Limb (tissue), 2 donors: ENCODE measurements at regions not wholly inside any gene's neighbourhood (a gene's known extent, or its start where the extent isn't known, plus 50 kb on each side); places are given as distances from the start of the nearest gene placed in this dataset.
"Not testable (repeated sequence)": the region's sequence is repeated elsewhere in the genome, so short reads cannot be mapped to it uniquely, and the experiment has no call there.

Source experiments
- DNase-seq, 2 donors: peaks; one replicate each; pipeline ENCODE4 v3.0.0-alpha.2; 2016; ENCODE audit errors: extremely low spot score in 2 of 2

DNA sequence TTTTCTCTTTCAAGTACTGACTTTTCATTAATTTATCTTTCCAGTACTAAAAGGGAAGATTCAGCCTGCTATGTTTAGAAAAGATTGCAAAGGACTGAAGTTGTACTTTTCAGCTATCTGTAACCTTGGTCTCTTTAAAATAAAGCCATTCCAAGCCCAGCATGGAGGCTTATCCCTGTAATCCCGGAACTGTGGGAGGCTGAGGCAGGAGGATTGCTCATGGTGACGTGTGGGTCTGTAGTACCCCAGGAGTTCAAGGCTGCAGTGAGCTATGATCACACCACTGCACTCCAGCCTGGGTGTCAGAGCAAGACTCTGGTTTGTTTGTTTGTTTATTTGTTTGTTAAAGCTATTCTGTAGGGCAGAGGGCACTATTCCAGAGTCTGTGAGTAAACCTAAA is 50.6 kb upstream of the TMEM170B start:
- no peak for DNase-seq

DNA sequence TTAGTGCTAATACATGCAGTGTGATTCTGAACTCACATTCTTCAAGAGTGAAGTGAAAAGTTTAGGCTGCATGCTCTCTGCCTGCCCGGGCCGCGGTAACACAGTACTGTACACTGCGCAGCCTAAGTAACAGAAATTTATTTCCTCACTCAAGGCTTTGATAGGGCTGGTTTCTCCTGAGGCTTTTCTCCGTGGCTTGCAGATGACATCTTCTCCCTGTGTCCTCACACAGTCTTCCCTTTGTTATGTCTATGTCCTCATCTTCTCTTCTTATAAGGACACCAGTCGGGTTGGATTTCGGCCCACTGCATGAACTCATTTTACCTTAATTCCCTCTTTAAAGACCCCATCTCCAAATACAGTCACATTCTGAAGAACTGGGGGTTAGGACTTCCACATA is 51.1 kb upstream of the TMEM170B start:
- no peak for DNase-seq

DNA sequence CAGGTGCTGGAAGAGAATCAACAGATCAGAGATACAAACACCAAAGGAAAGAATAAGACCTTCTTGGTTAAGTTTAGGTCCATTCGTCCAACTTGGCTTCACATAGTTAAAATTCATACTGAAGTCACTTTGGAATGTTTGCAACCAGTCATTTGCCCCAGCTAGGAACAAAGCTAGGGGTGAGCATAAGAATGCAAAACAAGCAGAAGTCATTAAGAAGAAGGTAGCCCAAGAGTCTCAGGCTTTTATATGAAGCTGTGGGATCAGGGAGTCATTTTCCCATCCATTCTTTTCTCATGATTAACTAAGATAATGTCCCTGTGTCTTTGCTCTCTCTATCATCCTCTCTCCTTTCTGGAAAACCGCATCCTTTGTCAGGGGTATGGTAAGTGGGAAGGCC is 51.5 kb upstream of the TMEM170B start:
- no peak for DNase-seq

- no peak for DNase-seq
Observed at GRCh38 chr6:11485271-11485670, 52.3 kb upstream of the TMEM170B start.

DNA sequence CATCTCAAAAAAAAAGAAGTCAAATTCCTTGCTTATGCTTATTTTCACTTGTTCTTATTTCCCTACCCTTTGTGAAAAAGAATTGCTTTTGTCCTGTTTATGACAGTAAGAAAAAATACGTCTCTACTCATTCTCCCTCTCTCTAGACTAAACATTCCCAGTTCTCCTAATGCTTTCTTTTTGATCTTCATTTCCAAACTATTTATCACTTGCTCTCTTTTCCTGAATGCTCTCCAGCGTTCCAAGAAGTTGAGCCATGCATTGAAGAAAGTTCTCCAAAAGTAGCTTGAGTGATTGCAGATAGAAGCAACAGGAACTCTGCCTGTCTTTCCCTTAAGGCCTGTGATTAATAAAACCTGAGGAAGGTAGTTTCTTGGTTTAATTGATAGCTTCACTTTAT is 53.1 kb upstream of the TMEM170B start:
- no peak for DNase-seq

DNA sequence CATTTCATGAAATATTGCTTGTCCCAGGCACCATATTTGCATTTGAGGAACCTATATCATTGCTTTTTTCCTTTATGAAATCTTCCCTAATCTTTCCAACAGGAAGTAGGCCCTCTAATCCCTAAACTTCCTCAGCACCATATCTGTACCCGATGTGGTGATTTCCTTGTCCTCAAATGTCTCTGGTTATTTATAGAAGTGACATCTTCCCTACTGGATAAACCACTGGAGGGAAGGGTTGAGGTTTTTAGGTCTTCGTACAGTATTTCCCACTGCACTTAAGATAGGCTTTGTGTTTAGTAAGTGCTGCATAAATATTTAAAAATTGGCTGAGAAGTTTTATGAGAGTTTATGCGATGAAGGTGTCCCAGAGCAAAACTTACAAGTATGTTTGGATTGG is 54.9 kb upstream of the TMEM170B start:
- DNase-seq, result no peak

DNA sequence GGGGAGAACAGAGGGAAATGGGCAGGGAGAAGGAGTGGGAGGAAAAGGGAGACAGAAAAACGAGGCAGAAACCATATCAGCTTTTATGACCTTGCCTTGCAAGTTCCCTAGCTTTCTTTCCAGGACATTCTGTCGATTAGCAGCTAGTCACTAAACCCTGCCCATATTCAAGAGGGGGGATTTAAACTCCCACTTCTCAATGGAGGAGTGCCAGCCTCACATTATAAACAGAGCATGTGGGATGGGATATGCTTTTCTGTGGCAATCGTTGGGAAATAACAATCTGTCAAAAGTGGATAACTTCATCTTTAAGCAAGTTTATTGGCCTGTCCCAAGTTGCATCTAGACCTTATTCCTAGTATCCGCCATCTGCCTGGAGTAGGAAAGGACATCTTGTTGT is 57.0 kb upstream of the TMEM170B start:
- DNase-seq, result no peak

DNA sequence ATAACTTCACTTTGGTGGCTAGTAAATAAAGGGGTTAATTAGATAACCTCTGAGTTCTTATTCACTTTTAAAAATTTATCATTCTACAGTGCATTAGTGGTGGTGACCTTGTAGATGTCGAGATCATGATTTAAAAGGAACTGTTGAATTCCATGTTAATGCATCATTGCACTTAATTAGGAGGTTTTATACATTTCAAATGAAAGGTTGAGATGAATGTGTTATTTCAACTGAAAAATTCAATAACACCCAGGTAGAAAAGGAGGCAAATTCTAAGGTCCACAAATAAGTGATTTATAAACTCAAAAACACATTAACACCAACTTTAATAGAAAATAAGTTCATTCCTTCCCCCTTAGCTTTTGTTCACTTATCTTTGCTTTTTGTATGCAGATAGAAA is 58.3 kb upstream of the TMEM170B start:
- no peak for DNase-seq

GRCh38 chr6:11478586-11478985 is 59.0 kb upstream of the TMEM170B start:
- no peak for DNase-seq

GRCh38 chr6:11475016-11475415 is 62.5 kb upstream of the TMEM170B start:
- DNase-seq, result no peak

- DNase-seq, result peak in 1 of 2 donors; percentile 31
Observed at GRCh38 chr6:11473008-11473740, 64.4 kb upstream of the TMEM170B start.

- no peak for DNase-seq
Observed at GRCh38 chr6:11471261-11471660, 66.3 kb upstream of the TMEM170B start.

GRCh38 chr6:11469684-11470083 is 67.9 kb upstream of the TMEM170B start:
- no peak for DNase-seq

- not testable (repeated sequence) for DNase-seq
Observed at GRCh38 chr6:11468271-11468670, 69.3 kb upstream of the TMEM170B start.

GRCh38 chr6:11467364-11467763 is 70.2 kb upstream of the TMEM170B start:
- DNase-seq, result no peak

GRCh38 chr6:11463398-11463780 is 74.2 kb upstream of the TMEM170B start:
- DNase-seq, result no peak

- DNase-seq, result no peak
Observed at GRCh38 chr6:11462742-11463397, 74.7 kb upstream of the TMEM170B start.

DNA sequence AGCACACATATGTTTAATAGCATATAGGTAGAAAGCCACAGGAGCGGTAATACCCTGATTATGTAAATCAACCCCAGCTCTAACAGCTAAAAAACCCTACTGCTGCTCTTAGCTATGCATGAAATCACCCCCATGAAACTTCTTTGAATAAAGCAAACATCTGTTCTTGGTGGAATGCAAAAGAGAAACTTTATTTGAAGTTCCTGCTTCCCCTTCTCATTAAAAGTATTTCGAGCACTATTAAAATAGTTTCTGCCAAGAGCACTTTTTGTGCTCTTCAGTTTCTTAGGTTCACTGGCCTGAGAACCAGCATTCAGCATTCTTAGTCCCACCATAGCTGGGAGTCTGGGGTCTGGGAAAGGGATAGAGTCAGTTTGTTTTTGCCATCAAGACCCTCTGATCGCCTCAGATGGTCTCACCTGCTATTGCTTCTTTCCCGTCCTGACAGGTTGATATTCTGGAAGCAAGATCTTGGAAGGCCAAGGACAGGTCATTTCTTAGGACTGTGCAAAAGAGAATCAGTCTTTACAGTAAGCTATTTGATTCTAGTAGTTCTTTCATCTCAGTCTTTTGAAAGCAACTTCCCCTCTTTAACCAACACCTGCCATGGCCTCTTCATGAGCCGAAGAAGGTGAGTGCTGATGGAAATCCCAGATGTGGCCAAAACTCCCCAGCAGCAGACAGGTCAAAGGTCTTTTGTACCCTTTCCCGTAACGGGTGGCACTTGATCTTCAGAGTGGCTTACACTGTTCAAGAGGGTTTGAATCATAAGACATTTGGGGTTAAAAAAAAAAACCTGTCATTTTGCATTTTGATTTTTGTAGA is 76.5 kb upstream of the TMEM170B start:
- no peak for DNase-seq

DNA sequence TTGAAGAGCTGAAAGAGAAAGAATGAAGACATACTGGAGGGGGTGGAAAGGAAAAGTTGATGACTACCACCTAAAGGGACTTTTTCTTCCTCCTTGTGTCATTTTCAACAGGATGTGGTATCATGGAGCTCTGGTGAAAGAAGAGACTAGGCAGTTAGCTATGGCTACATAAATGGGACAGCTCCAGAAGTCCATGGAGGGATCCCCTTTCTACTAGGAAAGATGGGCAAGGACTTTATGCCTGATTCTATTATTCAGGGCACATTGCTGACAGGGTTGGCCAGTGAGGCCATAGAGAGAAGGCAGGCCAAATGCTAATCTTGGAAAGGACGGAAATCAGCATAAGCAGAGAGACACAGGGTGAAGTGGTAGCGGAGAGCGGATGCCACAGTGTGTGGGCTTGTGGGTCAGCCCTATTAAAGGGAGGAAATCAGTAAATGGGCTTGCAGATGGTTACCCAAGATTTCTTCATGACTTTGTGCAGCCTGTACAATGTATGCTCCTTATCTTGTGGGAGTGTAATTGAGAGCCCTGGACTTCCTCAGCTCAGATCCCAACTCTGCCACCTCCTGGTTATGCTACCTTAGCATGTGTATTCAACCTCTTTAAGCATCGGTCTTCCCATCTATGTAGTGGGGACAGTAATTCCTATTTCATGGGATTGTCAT is 77.4 kb upstream of the TMEM170B start:
- DNase-seq, result no peak

- no peak for DNase-seq
Observed at GRCh38 chr6:11459079-11459610, 78.4 kb upstream of the TMEM170B start.

DNA sequence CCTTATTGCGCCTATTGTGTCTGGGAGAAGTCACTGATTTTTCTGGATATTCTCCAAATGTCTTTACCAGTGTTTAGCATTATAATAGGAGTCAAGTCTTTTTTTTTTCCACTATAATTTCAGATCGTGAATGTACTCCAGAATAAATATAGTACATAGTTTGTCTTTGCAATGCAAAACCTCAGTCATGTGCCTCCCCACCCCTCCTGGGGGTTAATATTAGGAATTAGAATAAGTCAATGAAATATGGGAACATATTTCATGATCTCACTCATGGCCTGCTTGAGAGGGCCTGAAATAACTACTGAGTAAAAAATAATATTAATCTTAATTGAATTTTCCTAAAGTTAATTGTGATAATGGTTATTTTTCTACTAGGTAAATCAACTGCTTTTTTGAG is 79.0 kb upstream of the TMEM170B start:
- no peak for DNase-seq

- not testable (repeated sequence) for DNase-seq
Observed at GRCh38 chr6:11457422-11457821, 80.1 kb upstream of the TMEM170B start.
